ENCODE measurements at regions not wholly inside any gene's neighbourhood (a gene's known extent, or its start where the extent isn't known, plus 50 kb on each side); places are given as distances from the start of the nearest gene placed in this dataset.
A peak's percentile ranks its signal among the peaks of the same experiment; 100 is the strongest.
"Not testable (repeated sequence)": the region's sequence is repeated elsewhere in the genome, so short reads cannot be mapped to it uniquely, and the experiment has no call there.

- peak; percentile 93 for DNase-seq (ENCODE audit: low read depth)
These were observed 138.0 kb upstream of the USP9X start for GRCh38 chrX:40947276-40947675.

- no peak for DNase-seq (ENCODE audit: low read depth)
These were observed 136.2 kb upstream of the USP9X start for GRCh38 chrX:40949071-40949470.

GRCh38 chrX:40950546-40950945, 134.7 kb upstream of the USP9X start:
- DNase-seq (ENCODE audit: low read depth): no peak

- DNase-seq (ENCODE audit: low read depth): not testable (repeated sequence)
These were observed 133.8 kb upstream of the USP9X start for GRCh38 chrX:40951407-40951806.

- peak; percentile 59 for DNase-seq (ENCODE audit: low read depth)
These were observed 132.4 kb upstream of the USP9X start for GRCh38 chrX:40952855-40953254.

GRCh38 chrX:40953369-40953768, 131.9 kb upstream of the USP9X start:
- DNase-seq (ENCODE audit: low read depth): no peak

GRCh38 chrX:40960041-40960440, 125.2 kb upstream of the USP9X start:
- DNase-seq (ENCODE audit: low read depth): peak; percentile 67

GRCh38 chrX:40962793-40963407, 122.3 kb upstream of the USP9X start:
- no peak for DNase-seq (ENCODE audit: low read depth)

- DNase-seq (ENCODE audit: low read depth): no peak
These were observed 121.2 kb upstream of the USP9X start for GRCh38 chrX:40964008-40964407.

- no peak for DNase-seq (ENCODE audit: low read depth)
These were observed 120.3 kb upstream of the USP9X start for GRCh38 chrX:40964633-40965586.

GRCh38 chrX:40966213-40966820, 118.9 kb upstream of the USP9X start:
- DNase-seq (ENCODE audit: low read depth): no peak

- DNase-seq (ENCODE audit: low read depth): no peak
These were observed 117.1 kb upstream of the USP9X start for GRCh38 chrX:40968180-40968579.

GRCh38 chrX:40971736-40972135, 113.5 kb upstream of the USP9X start:
- no peak for DNase-seq (ENCODE audit: low read depth)

GRCh38 chrX:40973619-40974018, 111.6 kb upstream of the USP9X start:
- no peak for DNase-seq (ENCODE audit: low read depth)

- DNase-seq (ENCODE audit: low read depth): peak; percentile 53
These were observed 109.3 kb upstream of the USP9X start for GRCh38 chrX:40975951-40976350.

- no peak for DNase-seq (ENCODE audit: low read depth)
These were observed 108.3 kb upstream of the USP9X start for GRCh38 chrX:40976981-40977380.

GRCh38 chrX:40984962-40985361, 100.3 kb upstream of the USP9X start:
- no peak for DNase-seq (ENCODE audit: low read depth)

- no peak for DNase-seq (ENCODE audit: low read depth)
These were observed 97.8 kb upstream of the USP9X start for GRCh38 chrX:40987413-40987812.

- DNase-seq (ENCODE audit: low read depth): no peak
These were observed 97.1 kb upstream of the USP9X start for GRCh38 chrX:40988100-40988499.

- DNase-seq (ENCODE audit: low read depth): not testable (repeated sequence)
These were observed 91.8 kb upstream of the USP9X start for GRCh38 chrX:40993395-40993794.

- DNase-seq (ENCODE audit: low read depth): peak; percentile 75
These were observed 88.2 kb upstream of the USP9X start for GRCh38 chrX:40996886-40997530.

- DNase-seq (ENCODE audit: low read depth): no peak
These were observed 87.1 kb upstream of the USP9X start for GRCh38 chrX:40998123-40998522.

Measured in LHCN-M2 (cell line).